Upper lobe of left lung (tissue), 6 donors: ENCODE measurements at regions not wholly inside any gene's neighbourhood (a gene's known extent, or its start where the extent isn't known, plus 50 kb on each side); places are given as distances from the start of the nearest gene placed in this dataset.

ENCODE experiments used
- ATAC-seq, 2 donors: fragments of 200-7000 bp; cut with Tn5 transposase; one replicate each; pipeline ENCODE4 v1.9.1; 2022; ENCODE audit warnings: mild to moderate bottlenecking in 2 of 2, moderate library complexity in 2 of 2; ENCODE audit not compliant: low FRiP score in 2 of 2
- DNase-seq, 2 donors: peaks; one replicate each; pipeline ENCODE4 v3.0.0-alpha.2; 2019 to 2020
- H3K27ac ChIP-seq, 4 donors: fragments of 200-600 bp; sonication (generic); one replicate each; pipeline ENCODE4 v1.5.1; 2016 to 2019
- H3K27me3 ChIP-seq, 4 donors: fragments of 200-600 bp; sonication (generic); one replicate each; pipeline ENCODE4 v1.5.1; 2017 to 2019
- H3K36me3 ChIP-seq, 4 donors: fragments of 200-600 bp; sonication (generic); one replicate each; pipeline ENCODE4 v1.5.1; 2016 to 2019
- H3K4me1 ChIP-seq, 4 donors: fragments of 200-600 bp; sonication (generic); one replicate each; pipeline ENCODE4 v1.5.1; 2018 to 2019
- H3K4me3 ChIP-seq, 4 donors: fragments of 200-600 bp; sonication (generic); one replicate each; pipeline ENCODE4 v1.5.1; 2017 to 2019; ENCODE audit warnings: mild to moderate bottlenecking in 2 of 4, moderate library complexity in 1 of 4
- H3K9me3 ChIP-seq, 4 donors: fragments of 200-600 bp; sonication (generic); one replicate each; pipeline ENCODE4 v1.5.1; 2018 to 2019
- CTCF ChIP-seq, 6 experiments: fragments of 450-650 bp in 4 of 6; fragments of 200-600 bp in 2 of 6; sonication (generic) in 2 of 6; IDR thresholded peaks; one replicate each; pipeline ENCODE4 v1.5.1; 2016 to 2019; ENCODE audit warnings: antibody characterized with exemption in 6 of 6
- EP300 ChIP-seq, 4 donors: sonication (generic); formaldehyde crosslinking; IDR thresholded peaks; one replicate each; pipeline ENCODE4 v1.5.1; 2017; ENCODE audit warnings: antibody characterized with exemption in 4 of 4, control low read depth in 2 of 4
- POLR2A ChIP-seq, 4 donors: fragments of 450-650 bp; IDR thresholded peaks; one replicate each; pipeline ENCODE4 v1.5.1; 2016 to 2017; ENCODE audit warnings: antibody characterized with exemption in 4 of 4, mild to moderate bottlenecking in 2 of 4
- POLR2AphosphoS5 ChIP-seq, 2 donors: sonication (generic); formaldehyde crosslinking; IDR thresholded peaks; one replicate each; pipeline ENCODE4 v1.5.1; 2017; ENCODE audit warnings: antibody characterized with exemption in 2 of 2
- WGBS, 2 donors: methylation state at CpG; one replicate each; pipeline ENCODE4 v1.1.5; 2017 to 2018; 5-methylcytosine and 5-hydroxymethylcytosine counted together
- donor health status: DM: no; HTN: no; CAD: no; lungs with moderate emphysema.
- donor health status: DM: no; HTN: yes; CAD: no; lungs with severe emphysema.

DNA sequence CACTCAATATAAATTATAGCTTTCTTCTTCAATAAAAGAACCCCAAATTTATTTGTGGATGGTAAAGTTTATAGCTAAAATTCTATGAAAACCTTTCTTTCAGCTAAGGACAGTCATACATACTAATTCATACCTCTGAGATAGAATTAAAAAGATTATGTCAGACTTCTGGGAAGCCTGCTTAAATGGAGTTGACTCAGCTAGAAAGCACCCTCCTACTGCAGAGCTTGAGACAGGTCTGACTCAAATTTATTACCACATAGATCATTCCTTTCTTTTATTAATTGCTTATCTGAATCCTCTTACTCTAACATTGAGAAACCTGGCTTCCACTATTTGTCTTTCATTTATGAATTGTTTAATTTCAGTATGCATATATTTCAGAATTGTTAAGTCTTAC, 1007.0 kb upstream of the LRFN5 start:
- ATAC-seq: no peak
- no peak overlapping the region for H3K4me3 ChIP-seq

GRCh38 chr14:40581264-40581663, 1025.4 kb upstream of the LRFN5 start:
- TF ChIP-seq POLR2A (IDR thresholded peaks at IDR 0.05) (no peak), EP300 (IDR thresholded peaks at IDR 0.05) (no peak), POLR2AphosphoS5 (IDR thresholded peaks at IDR 0.05) (no peak)
- ATAC-seq (no peak), DNase-seq (no peak)
- Histone ChIP-seq H3K4me3 (no peak overlapping the region), H3K9me3 (no peaks in the 10 kb centered on the region), H3K36me3 (no peaks in the 10 kb centered on the region), H3K27me3 (no peaks in the 10 kb centered on the region), H3K27ac (no peak overlapping the region), H3K4me1 (no peaks in the 10 kb centered on the region)
- 50 to 58% methylated on average over 3 of the region's 3 CpGs for WGBS, 2 donors

More for the DNA sequence above, 1007.0 kb upstream of the LRFN5 start:
- no peak for DNase-seq
- no peaks in the 10 kb centered on the region for H3K36me3 ChIP-seq
- TF ChIP-seq POLR2A (IDR thresholded peaks at IDR 0.05): no peak
- TF ChIP-seq EP300 (IDR thresholded peaks at IDR 0.05): no peak
- TF ChIP-seq POLR2AphosphoS5 (IDR thresholded peaks at IDR 0.05): no peak
- TF ChIP-seq CTCF (IDR thresholded peaks at IDR 0.05): no peak
- H3K4me1 ChIP-seq: no peaks in the 10 kb centered on the region
- H3K27me3 ChIP-seq: no peaks in the 10 kb centered on the region
- H3K9me3 ChIP-seq: no peaks in the 10 kb centered on the region
- no peak overlapping the region for H3K27ac ChIP-seq

- Histone ChIP-seq H3K4me3 (no peak overlapping the region), H3K36me3 (no peaks in the 10 kb centered on the region), H3K9me3 (no peaks in the 10 kb centered on the region), H3K4me1 (no peaks in the 10 kb centered on the region), H3K27ac (no peak overlapping the region), H3K27me3 (no peaks in the 10 kb centered on the region)
- DNase-seq (no peak), ATAC-seq (no peak)
- TF ChIP-seq CTCF (IDR thresholded peaks at IDR 0.05) (no peak), EP300 (IDR thresholded peaks at IDR 0.05) (no peak)
- 64 to 66% methylated on average over 4 of the region's 4 CpGs for WGBS, 2 donors
These were observed 1029.7 kb upstream of the LRFN5 start for GRCh38 chr14:40576880-40577478.

DNA sequence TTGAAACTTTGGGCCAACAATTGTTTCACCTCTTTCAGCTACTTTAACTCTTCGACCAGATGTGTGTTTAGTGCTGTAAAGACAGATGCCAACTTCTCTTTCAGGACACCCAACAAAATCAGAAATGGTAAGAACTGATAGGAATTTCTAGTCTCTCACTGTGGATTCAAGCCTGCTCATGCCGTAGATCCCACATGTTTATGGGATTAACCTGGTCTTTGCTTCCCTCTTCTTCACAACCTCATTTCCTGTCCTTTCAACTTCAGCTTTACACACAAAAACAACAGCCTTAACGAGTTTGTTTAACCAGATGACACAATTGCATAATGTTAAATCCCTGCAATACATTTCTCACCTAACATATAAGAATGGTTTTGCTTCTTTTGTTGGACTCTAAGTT, 1031.9 kb upstream of the LRFN5 start:
- DNase-seq: no peak
- Histone ChIP-seq H3K36me3 (no peaks in the 10 kb centered on the region), H3K9me3 (no peaks in the 10 kb centered on the region), H3K27ac (no peak overlapping the region), H3K4me3 (no peak overlapping the region), H3K27me3 (no peaks in the 10 kb centered on the region), H3K4me1 (no peaks in the 10 kb centered on the region)
- TF ChIP-seq POLR2A (IDR thresholded peaks at IDR 0.05) (no peak), EP300 (IDR thresholded peaks at IDR 0.05) (no peak), POLR2AphosphoS5 (IDR thresholded peaks at IDR 0.05) (no peak), CTCF (IDR thresholded peaks at IDR 0.05) (no peak)
- no peak for ATAC-seq
- WGBS, 2 donors: 38 to 58% methylated on average over 3 of the region's 3 CpGs

- no peak for TF ChIP-seq POLR2AphosphoS5 (IDR thresholded peaks at IDR 0.05)
- TF ChIP-seq EP300 (IDR thresholded peaks at IDR 0.05): no peak
- no peak for TF ChIP-seq POLR2A (IDR thresholded peaks at IDR 0.05)
- no peak for TF ChIP-seq CTCF (IDR thresholded peaks at IDR 0.05)
- H3K9me3 ChIP-seq: no peaks in the 10 kb centered on the region
- H3K27ac ChIP-seq: no peak overlapping the region
- WGBS, 2 donors: 52 to 71% methylated on average over 1 of the region's 1 CpG
- H3K27me3 ChIP-seq: no peaks in the 10 kb centered on the region
- H3K4me1 ChIP-seq: no peaks in the 10 kb centered on the region
- no peak for DNase-seq
- no peak for ATAC-seq
- H3K36me3 ChIP-seq: no peaks in the 10 kb centered on the region
- H3K4me3 ChIP-seq: no peak overlapping the region
These were observed 1081.4 kb upstream of the LRFN5 start for GRCh38 chr14:40525314-40525713.
